ENCODE measurements at regions not wholly inside any gene's neighbourhood (a gene's known extent, or its start where the extent isn't known, plus 50 kb on each side); places are given as distances from the start of the nearest gene placed in this dataset.

DNA sequence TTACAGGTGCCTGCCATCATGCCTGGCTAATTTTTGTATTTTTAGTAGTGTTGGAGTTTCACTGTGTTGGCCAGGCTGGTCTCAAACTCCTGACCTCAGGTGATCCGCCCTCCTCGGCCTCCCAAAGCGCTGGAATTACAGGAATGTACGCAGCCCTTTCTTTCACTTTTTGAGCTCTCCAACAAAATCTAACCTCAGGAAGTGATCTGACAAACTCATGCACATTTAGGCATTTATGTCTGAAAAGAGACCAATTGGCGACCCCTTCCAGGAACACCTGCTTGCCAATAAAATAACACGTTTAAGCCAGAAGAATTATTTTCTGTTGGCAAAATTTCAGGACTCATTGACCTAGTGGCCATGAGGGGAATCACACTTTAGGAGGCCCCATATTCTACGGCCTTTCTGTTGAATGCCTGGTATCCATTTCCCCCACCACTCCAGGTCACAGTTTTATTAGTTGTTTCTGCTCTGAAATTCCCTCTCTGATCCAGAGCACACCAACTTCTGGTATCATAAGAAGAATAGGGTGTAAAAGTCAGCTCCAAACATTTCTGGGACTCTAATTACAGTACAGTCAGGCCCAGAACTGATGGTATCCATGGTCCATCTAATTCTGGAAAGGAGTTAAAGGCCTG, 65.8 kb upstream of the FRMD4A start:
- no peak overlapping the region for H3K4me3 ChIP-seq (ENCODE audit: low read depth, low read length)
- H3K4me1 ChIP-seq: no peaks in the 10 kb centered on the region
- TF ChIP-seq CTCF (IDR thresholded peaks at IDR 0.05; ENCODE audit: low read depth, low read length): peak; percentile 37
- no peak for DNase-seq
- no peaks in the 10 kb centered on the region for H3K36me3 ChIP-seq
- no peaks in the 10 kb centered on the region for H3K9me3 ChIP-seq
- peaks cover 12% of the 10 kb centered on the region for H3K27me3 ChIP-seq

- DNase-seq: no peak
- H3K27me3 ChIP-seq: peaks cover 3% of the 10 kb centered on the region; the same call in 1 of the 2 replicates
- H3K4me3 ChIP-seq (ENCODE audit: low read depth, low read length): no peak overlapping the region
- H3K9me3 ChIP-seq: no peaks in the 10 kb centered on the region
- no peaks in the 10 kb centered on the region for H3K4me1 ChIP-seq
- no peaks in the 10 kb centered on the region for H3K36me3 ChIP-seq
- TF ChIP-seq CTCF (IDR thresholded peaks at IDR 0.05; ENCODE audit: low read depth, low read length): no peak
These were observed 63.5 kb upstream of the FRMD4A start for GRCh38 chr10:14394179-14394578.

DNA sequence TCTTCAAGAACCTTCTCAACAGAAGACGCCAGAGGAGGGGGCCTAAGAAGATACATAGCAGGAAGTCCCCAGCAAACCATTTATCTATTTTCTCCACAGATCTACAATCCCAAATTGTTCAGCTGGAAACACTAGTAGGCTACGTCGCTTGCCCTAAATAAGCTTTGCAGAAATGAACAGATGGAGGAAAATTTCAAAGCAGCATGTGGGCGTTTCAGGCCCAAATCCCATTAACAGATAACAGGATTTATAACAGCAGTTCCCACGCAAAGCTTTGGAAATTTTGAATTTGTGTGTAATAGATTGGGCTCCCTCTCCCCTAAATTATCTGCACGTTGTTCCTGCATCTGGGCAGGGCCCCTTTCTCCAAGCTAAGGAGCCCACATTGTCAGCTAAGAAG, 60.6 kb upstream of the FRMD4A start:
- DNase-seq: no peak
- no peaks in the 10 kb centered on the region for H3K9me3 ChIP-seq
- peaks cover 7% of the 10 kb centered on the region; the same call in 1 of the 2 replicates for H3K27me3 ChIP-seq
- H3K36me3 ChIP-seq: no peaks in the 10 kb centered on the region
- TF ChIP-seq CTCF (IDR thresholded peaks at IDR 0.05; ENCODE audit: low read depth, low read length): no peak
- H3K4me1 ChIP-seq: no peaks in the 10 kb centered on the region
- no peak overlapping the region for H3K4me3 ChIP-seq (ENCODE audit: low read depth, low read length)

GRCh38 chr10:14389981-14390590, 59.4 kb upstream of the FRMD4A start:
- Histone ChIP-seq H3K27me3 (peaks cover 7% of the 10 kb centered on the region; the same call in 1 of the 2 replicates), H3K36me3 (no peaks in the 10 kb centered on the region)

GRCh38 chr10:14385596-14386593, 55.2 kb upstream of the FRMD4A start:
- Histone ChIP-seq H3K4me3 (ENCODE audit: low read depth, low read length) (no peak overlapping the region), H3K9me3 (no peaks in the 10 kb centered on the region), H3K36me3 (no peaks in the 10 kb centered on the region), H3K27me3 (peaks cover 7% of the 10 kb centered on the region; the same call in 1 of the 2 replicates), H3K4me1 (no peaks in the 10 kb centered on the region)
- no peak for TF ChIP-seq CTCF (IDR thresholded peaks at IDR 0.05; ENCODE audit: low read depth, low read length)
- no peak for DNase-seq

More at GRCh38 chr10:14389981-14390590, 59.4 kb upstream of the FRMD4A start:
- Histone ChIP-seq H3K4me3 (ENCODE audit: low read depth, low read length) (no peak overlapping the region), H3K4me1 (no peaks in the 10 kb centered on the region), H3K9me3 (no peaks in the 10 kb centered on the region)
- no peak for DNase-seq
- no peak for TF ChIP-seq CTCF (IDR thresholded peaks at IDR 0.05; ENCODE audit: low read depth, low read length)
